ENCODE measurements at regions not wholly inside any gene's neighbourhood (a gene's known extent, or its start where the extent isn't known, plus 50 kb on each side); places are given as distances from the start of the nearest gene placed in this dataset.

- TF ChIP-seq, protein P1, sequence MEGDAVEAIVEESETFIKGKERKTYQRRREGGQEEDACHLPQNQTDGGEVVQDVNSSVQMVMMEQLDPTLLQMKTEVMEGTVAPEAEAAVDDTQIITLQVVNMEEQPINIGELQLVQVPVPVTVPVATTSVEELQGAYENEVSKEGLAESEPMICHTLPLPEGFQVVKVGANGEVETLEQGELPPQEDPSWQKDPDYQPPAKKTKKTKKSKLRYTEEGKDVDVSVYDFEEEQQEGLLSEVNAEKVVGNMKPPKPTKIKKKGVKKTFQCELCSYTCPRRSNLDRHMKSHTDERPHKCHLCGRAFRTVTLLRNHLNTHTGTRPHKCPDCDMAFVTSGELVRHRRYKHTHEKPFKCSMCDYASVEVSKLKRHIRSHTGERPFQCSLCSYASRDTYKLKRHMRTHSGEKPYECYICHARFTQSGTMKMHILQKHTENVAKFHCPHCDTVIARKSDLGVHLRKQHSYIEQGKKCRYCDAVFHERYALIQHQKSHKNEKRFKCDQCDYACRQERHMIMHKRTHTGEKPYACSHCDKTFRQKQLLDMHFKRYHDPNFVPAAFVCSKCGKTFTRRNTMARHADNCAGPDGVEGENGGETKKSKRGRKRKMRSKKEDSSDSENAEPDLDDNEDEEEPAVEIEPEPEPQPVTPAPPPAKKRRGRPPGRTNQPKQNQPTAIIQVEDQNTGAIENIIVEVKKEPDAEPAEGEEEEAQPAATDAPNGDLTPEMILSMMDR (conservative IDR thresholded peaks at IDR 0.05): no peak
- no peak for TF ChIP-seq ZFX (IDR thresholded peaks at IDR 0.05)
- H3K27ac ChIP-seq: no peak overlapping the region
These were observed 170.7 kb downstream of the ANKRD50 start for GRCh38 chr4:124541652-124542420.

DNA sequence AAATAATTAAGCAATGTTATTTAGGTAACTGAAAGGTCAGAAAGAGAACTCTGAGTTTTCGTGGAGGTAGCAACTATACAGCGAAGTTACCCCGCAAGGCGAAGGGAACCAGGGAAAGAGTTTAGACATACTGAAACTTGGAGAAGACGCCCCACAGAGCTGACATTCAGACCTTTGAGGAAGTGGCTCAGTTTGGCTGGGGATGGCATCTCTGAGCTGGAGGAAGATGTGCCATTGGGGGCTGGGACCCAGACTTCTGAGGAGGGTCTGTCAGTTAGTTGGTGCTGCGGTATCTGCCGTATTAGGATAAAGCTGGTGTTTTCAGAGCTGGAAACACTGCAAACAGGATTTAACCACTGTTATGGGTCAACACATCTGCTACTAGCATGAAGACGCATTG is 156.6 kb downstream of the ANKRD50 start:
- TF ChIP-seq, protein P1 (conservative IDR thresholded peaks at IDR 0.05): no peak
- no peak for TF ChIP-seq ZFX (IDR thresholded peaks at IDR 0.05)
- no peak overlapping the region for H3K27ac ChIP-seq

DNA sequence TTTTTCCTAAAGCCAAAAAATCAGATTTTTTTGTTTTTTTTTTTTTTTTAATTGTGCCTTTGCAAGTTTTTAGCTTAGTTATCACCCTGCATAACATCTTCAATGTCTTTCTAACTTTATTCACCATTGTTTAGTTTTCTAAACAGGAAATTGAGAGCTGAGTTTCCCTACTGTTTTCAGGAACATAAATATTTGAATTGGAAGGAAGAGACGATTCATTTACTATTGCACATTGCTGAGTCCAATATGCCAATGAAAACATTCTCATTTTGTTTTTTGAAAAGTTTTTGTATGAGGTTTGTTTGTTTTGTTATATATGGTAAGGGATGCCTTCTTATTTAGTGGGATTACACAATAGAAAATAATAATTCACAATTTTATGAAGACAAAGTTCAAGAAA is 148.4 kb downstream of the ANKRD50 start:
- TF ChIP-seq, protein P1 (conservative IDR thresholded peaks at IDR 0.05): no peak
- TF ChIP-seq ZFX (IDR thresholded peaks at IDR 0.05): no peak
- H3K27ac ChIP-seq: no peak overlapping the region

DNA sequence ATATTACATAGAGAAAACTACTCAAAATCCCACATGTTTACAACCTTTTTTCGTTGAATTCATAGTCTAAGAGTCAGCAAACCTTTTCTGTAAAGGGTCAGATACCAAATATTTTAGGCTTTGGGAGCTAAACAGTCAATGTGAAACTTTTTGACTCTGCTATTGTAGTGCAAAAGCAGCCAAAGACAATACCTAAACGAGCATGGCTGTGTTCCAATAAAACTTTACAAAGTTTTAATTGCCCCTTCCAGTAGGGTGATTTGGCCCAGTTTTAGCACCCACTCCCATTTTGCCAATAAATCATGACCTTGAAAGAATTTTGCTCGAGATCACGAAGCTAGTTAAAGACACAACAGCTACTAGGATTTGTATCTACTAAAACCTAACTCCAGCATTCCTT is 147.2 kb downstream of the ANKRD50 start:
- TF ChIP-seq, protein P1 (conservative IDR thresholded peaks at IDR 0.05): no peak
- TF ChIP-seq ZFX (IDR thresholded peaks at IDR 0.05): no peak
- no peak overlapping the region for H3K27ac ChIP-seq

DNA sequence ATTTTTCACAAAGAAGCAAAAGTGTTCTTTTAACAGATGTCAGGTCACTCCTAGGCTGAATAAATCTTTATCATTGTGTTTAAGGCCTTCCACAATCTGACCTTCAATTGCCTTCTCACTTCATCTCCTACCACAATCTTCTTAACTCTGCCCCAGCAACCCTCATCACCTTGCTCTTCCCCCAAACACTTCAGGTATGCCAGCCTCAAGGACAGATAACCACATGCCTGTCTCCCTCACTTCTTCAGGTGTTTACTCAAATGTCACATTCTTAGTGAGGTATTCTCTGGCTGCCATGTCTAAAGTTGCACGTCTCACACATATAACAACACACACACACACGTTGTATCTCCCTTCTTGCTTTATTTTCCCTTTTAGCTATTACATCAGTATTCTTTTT is 146.5 kb downstream of the ANKRD50 start:
- no peak overlapping the region for H3K27ac ChIP-seq
- TF ChIP-seq ZFX (IDR thresholded peaks at IDR 0.05): no peak
- TF ChIP-seq, protein P1 (conservative IDR thresholded peaks at IDR 0.05): no peak

DNA sequence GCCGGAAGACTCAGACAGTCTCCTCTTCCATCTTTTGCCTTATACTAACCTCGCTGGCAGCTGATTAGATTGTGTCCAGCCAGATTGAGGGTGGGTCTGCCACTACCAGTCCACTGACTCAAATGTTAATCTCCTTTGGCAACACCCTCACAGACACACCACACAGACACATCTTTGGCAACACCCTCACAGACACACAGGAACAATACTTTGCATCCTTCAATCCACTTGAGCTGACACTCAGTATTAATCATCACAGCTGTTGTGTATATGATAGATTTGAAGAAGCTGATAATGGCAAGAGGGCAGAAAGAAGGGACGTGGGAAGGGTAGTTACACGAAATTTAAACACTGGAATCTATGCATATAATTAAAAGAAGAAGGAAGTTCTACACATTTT is 139.5 kb downstream of the ANKRD50 start:
- TF ChIP-seq, protein P1 (conservative IDR thresholded peaks at IDR 0.05): no peak
- TF ChIP-seq ZFX (IDR thresholded peaks at IDR 0.05): no peak

GRCh38 chr4:124579896-124580295 is 132.6 kb downstream of the ANKRD50 start:
- no peak for TF ChIP-seq ZFX (IDR thresholded peaks at IDR 0.05)
- TF ChIP-seq, protein P1 (conservative IDR thresholded peaks at IDR 0.05): no peak
- no peak overlapping the region for H3K27ac ChIP-seq

More for the DNA sequence above, 139.5 kb downstream of the ANKRD50 start:
- H3K27ac ChIP-seq: no peak overlapping the region
